B cell (primary cell): ENCODE measurements at regions not wholly inside any gene's neighbourhood (a gene's known extent, or its start where the extent isn't known, plus 50 kb on each side); places are given as distances from the start of the nearest gene placed in this dataset.
A peak's percentile ranks its signal among the peaks of the same experiment; 100 is the strongest.

Experiments
- CTCF ChIP-seq: fragments of 200-600 bp; IDR thresholded peaks from one replicate; pipeline ENCODE4 v1.8.0; 2022; ENCODE audit warnings: antibody characterized with exemption, mild to moderate bottlenecking
- EZH2 ChIP-seq: IDR thresholded peaks from 2 replicates; pipeline ENCODE4 v1.6.1; 2012; ENCODE audit warnings: borderline replicate concordance, low read depth, mild to moderate bottlenecking, moderate library complexity, low read length; ENCODE audit not compliant: insufficient read depth, poor library complexity, severe bottlenecking

GRCh38 chr5:50325237-50325832 is 115.8 kb downstream of the EMB start:
- TF ChIP-seq CTCF: peak; percentile 98
- TF ChIP-seq EZH2: no peak
